ENCODE measurements at regions not wholly inside any gene's neighbourhood (a gene's known extent, or its start where the extent isn't known, plus 50 kb on each side); places are given as distances from the start of the nearest gene placed in this dataset.

- CTCF ChIA-PET: no interaction called here
- no TSS peak for BruUV-seq (replicated peaks)
- intact Hi-C loops (cut with micrococcal nuclease; ENCODE audit: unreplicated experiment): no loop called here
These were observed 218.3 kb upstream of the IER5L start for GRCh38 chr9:129396365-129396708.

DNA sequence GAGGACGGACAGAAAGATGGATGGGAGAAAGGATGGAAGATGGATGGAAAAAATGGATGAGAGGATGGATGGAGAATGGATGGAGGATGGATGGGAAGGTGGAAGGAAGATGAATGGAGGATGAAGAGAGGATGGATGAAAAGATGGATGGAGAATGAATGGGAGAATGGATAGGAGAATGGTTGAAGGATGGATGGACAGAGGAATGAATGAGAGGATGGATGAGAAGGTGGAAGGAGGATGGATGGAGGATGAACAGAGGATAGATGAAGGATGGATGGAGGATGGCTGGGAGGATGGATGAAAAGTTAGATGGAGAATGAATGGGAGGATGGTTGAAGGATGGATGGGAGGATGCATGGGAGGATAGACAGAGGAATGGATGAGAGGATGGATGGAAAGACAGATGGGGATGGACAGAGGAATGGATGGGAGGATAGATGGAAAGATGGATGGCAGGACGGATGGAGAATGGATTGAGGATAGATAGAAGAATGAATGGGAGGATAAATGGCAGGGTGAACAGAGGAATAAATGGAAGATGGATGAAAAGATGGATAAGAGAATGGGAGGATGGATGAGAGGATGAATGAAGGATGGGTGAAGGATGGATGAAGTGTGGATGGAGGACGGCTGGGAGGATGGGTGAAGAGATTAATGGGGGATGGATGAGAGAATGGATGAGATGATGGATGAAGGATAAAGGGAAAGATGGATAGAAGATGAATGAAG is 217.7 kb upstream of the IER5L start:
- TF ChIP-seq CTCF (conservative IDR thresholded peaks at IDR 0.05; ENCODE audit: low read depth, low read length) (no peak), EZH2 (IDR thresholded peaks at IDR 0.05; ENCODE audit: borderline replicate concordance, low read depth, low read length, poor library complexity, severe bottlenecking) (no peak)
- Histone ChIP-seq H3K4me1 (ENCODE audit: insufficient read depth, low read length, poor library complexity, severe bottlenecking) (peaks cover 7% of the 10 kb centered on the region), H3K27me3 (replicated peaks; ENCODE audit: insufficient read depth, low read depth, low read length, poor library complexity) (no peaks in the 10 kb centered on the region), H3K4me3 (ENCODE audit: low read depth, low read length, poor library complexity, severe bottlenecking) (no peak overlapping the region), H3K9me3 (ENCODE audit: low read depth, low read length, poor library complexity, severe bottlenecking) (no peaks in the 10 kb centered on the region), H3K27ac (ENCODE audit: low read depth, low read length, poor library complexity, severe bottlenecking) (no peak overlapping the region), H3K36me3 (ENCODE audit: insufficient read depth, low read length, poor library complexity, severe bottlenecking) (no peaks in the 10 kb centered on the region)
- intact Hi-C loops (cut with micrococcal nuclease; ENCODE audit: unreplicated experiment): no loop called here
- ChIA-PET CTCF (no interaction called here), POLR2A (ENCODE audit: low non-redundant PET) (no interaction called here)
- no TSS peak for BruUV-seq (replicated peaks)
- no peak for DNase-seq (ENCODE audit: low spot score)

More at GRCh38 chr9:129396365-129396708, 218.3 kb upstream of the IER5L start:
- H3K4me1 ChIP-seq (ENCODE audit: insufficient read depth, low read length, poor library complexity, severe bottlenecking): peaks cover 7% of the 10 kb centered on the region
- TF ChIP-seq CTCF (conservative IDR thresholded peaks at IDR 0.05; ENCODE audit: low read depth, low read length): no peak
- TF ChIP-seq EZH2 (IDR thresholded peaks at IDR 0.05; ENCODE audit: borderline replicate concordance, low read depth, low read length, poor library complexity, severe bottlenecking): no peak
- no peaks in the 10 kb centered on the region for H3K36me3 ChIP-seq (ENCODE audit: insufficient read depth, low read length, poor library complexity, severe bottlenecking)
- no peaks in the 10 kb centered on the region for H3K27me3 ChIP-seq (replicated peaks; ENCODE audit: insufficient read depth, low read depth, low read length, poor library complexity)
- POLR2A ChIA-PET (ENCODE audit: low non-redundant PET): no interaction called here
- no peak overlapping the region for H3K4me3 ChIP-seq (ENCODE audit: low read depth, low read length, poor library complexity, severe bottlenecking)
- H3K9me3 ChIP-seq (ENCODE audit: low read depth, low read length, poor library complexity, severe bottlenecking): no peaks in the 10 kb centered on the region
- no peak overlapping the region for H3K27ac ChIP-seq (ENCODE audit: low read depth, low read length, poor library complexity, severe bottlenecking)
- DNase-seq (ENCODE audit: low spot score): no peak

DNA sequence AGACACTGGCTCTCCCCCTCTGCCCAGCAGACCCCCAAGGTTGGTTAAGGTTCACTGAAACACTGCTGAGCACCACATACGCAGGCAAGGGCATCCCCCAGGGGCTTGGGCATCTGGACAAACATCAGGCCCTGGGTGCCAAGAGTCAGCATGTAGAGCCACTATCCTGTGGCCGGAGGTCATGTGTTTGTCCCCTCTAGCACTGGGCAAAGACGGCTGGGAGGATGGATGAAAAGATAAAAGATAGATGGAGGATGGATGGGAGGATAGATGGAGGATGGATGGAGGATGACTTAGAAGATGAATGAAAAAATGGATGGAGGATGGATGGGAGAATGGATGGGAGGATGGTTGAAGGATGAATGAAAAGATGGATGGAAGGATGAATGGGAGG is 216.8 kb upstream of the IER5L start:
- Histone ChIP-seq H3K4me3 (ENCODE audit: low read depth, low read length, poor library complexity, severe bottlenecking) (no peak overlapping the region), H3K9me3 (ENCODE audit: low read depth, low read length, poor library complexity, severe bottlenecking) (no peaks in the 10 kb centered on the region), H3K27me3 (replicated peaks; ENCODE audit: insufficient read depth, low read depth, low read length, poor library complexity) (no peaks in the 10 kb centered on the region), H3K27ac (ENCODE audit: low read depth, low read length, poor library complexity, severe bottlenecking) (no peak overlapping the region), H3K36me3 (ENCODE audit: insufficient read depth, low read length, poor library complexity, severe bottlenecking) (no peaks in the 10 kb centered on the region), H3K4me1 (ENCODE audit: insufficient read depth, low read length, poor library complexity, severe bottlenecking) (peaks cover 7% of the 10 kb centered on the region)
- no peak for TF ChIP-seq CTCF (conservative IDR thresholded peaks at IDR 0.05; ENCODE audit: low read depth, low read length)
- no peak for TF ChIP-seq EZH2 (IDR thresholded peaks at IDR 0.05; ENCODE audit: borderline replicate concordance, low read depth, low read length, poor library complexity, severe bottlenecking)
- no peak for DNase-seq (ENCODE audit: low spot score)
- BruUV-seq (replicated peaks): no TSS peak
- intact Hi-C loops (cut with micrococcal nuclease; ENCODE audit: unreplicated experiment): no loop called here
- POLR2A ChIA-PET (ENCODE audit: low non-redundant PET): no interaction called here
- CTCF ChIA-PET: no interaction called here
